ENCODE measurements at regions not wholly inside any gene's neighbourhood (a gene's known extent, or its start where the extent isn't known, plus 50 kb on each side); places are given as distances from the start of the nearest gene placed in this dataset.
"Not testable (repeated sequence)": the region's sequence is repeated elsewhere in the genome, so short reads cannot be mapped to it uniquely, and the experiment has no call there.

DNA sequence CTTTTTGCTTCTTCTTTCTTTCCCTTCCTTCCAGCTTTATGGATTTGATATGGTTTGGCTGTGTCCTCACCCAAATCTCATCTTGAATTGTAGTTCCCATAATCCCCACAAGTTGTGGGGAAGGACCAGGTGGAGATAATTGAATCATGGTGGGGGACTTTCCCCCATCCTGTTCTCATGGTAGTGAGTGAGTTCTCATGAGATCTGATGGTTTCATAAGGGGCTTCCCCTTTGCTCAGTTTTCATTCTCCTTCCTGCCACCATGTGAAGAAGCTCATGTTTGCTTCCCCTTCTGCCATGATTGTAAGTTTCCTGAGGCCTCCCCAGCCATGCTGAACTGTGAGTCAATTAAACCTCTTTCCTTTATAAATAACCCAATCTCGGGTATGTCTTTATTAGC lies 178.3 kb upstream of the GLRA1 start:
- intact Hi-C loops (cut with DNase I); H3K27me3 ChIP-seq (ENCODE audit: control insufficient read depth in 1 of 2, insufficient read depth in 2 of 2, low read length in 1 of 2): not testable (repeated sequence)

DNA sequence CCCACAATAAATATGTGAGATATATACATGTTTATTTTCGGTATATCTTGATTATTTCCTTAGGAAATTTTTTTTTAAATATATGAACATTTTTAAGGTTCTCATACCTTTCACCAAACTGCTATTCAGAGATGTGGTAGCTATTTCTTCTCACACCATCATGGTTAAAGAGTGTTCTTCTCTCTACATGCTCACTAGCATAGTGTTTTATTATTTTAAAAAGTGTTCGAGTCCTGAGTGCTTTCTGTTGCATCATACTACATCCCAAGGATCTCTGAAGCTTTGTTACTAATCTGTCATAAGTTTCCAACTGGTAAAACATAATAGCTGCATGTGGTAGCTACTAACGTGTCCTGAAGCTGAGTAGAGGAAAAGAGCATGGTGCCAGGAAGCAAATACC lies 177.4 kb upstream of the GLRA1 start:
- Histone ChIP-seq H3K4me3 (ENCODE audit: low read length in 2 of 2) (no peak overlapping the region), H3K4me1 (ENCODE audit: control insufficient read depth in 1 of 2, insufficient read depth in 2 of 2, low read length in 2 of 2) (no peaks in the 10 kb centered on the region), H3K9me3 (ENCODE audit: control insufficient read depth, low read length) (no peaks in the 10 kb centered on the region), H3K27me3 (ENCODE audit: control insufficient read depth in 1 of 2, insufficient read depth in 2 of 2, low read length in 1 of 2) (no peaks in the 10 kb centered on the region), H3K36me3 (ENCODE audit: control insufficient read depth in 1 of 2, insufficient read depth in 2 of 2, low read length in 1 of 2) (no peaks in the 10 kb centered on the region), H3K27ac (ENCODE audit: low read depth in 1 of 2, low read length in 2 of 2) (no peak overlapping the region)
- WGBS, 2 donors = 85 to 87% methylated on average over 3 of the region's 3 CpGs
- intact Hi-C loops (cut with DNase I) = no loop called here
- DNase-seq (no peak), ATAC-seq (ENCODE audit: low FRiP score) (no peak)

More for the DNA sequence above, 178.3 kb upstream of the GLRA1 start:
- DNase-seq; H3K36me3 ChIP-seq (ENCODE audit: control insufficient read depth in 1 of 2, insufficient read depth in 2 of 2, low read length in 1 of 2); H3K9me3 ChIP-seq (ENCODE audit: control insufficient read depth, low read length); H3K4me3 ChIP-seq (ENCODE audit: low read length in 2 of 2); H3K27ac ChIP-seq (ENCODE audit: low read depth in 1 of 2, low read length in 2 of 2); H3K4me1 ChIP-seq (ENCODE audit: control insufficient read depth in 1 of 2, insufficient read depth in 2 of 2, low read length in 2 of 2); ATAC-seq (ENCODE audit: low FRiP score): not testable (repeated sequence)
- 63 to 71% methylated on average over 1 of the region's 1 CpG for WGBS, 2 donors

DNA sequence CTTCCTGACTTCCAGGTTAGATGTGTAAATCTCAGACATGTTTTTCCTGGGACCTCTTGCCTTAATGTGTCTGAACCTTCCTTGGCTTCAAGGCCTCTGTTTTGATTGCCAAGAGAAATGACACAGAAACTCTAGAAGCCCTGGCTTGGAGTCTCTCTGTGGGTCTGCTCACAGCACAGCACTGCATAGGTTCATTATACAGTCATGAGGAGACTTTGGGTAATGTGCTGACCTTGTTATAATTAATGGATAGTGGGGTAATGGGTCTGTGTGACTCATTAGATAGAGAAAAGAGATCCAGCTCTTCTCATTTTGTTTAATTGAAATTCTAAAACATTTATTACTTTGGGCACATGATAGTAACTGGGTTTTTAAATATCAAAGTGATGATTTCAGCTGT lies 175.8 kb upstream of the GLRA1 start:
- intact Hi-C loops (cut with DNase I) = no loop called here
- Histone ChIP-seq H3K9me3 (ENCODE audit: control insufficient read depth, low read length) (no peaks in the 10 kb centered on the region), H3K4me3 (ENCODE audit: low read length in 2 of 2) (no peak overlapping the region), H3K36me3 (ENCODE audit: control insufficient read depth in 1 of 2, insufficient read depth in 2 of 2, low read length in 1 of 2) (no peaks in the 10 kb centered on the region), H3K4me1 (ENCODE audit: control insufficient read depth in 1 of 2, insufficient read depth in 2 of 2, low read length in 2 of 2) (no peaks in the 10 kb centered on the region), H3K27me3 (ENCODE audit: control insufficient read depth in 1 of 2, insufficient read depth in 2 of 2, low read length in 1 of 2) (no peaks in the 10 kb centered on the region), H3K27ac (ENCODE audit: low read depth in 1 of 2, low read length in 2 of 2) (no peak overlapping the region)
- DNase-seq (no peak), ATAC-seq (ENCODE audit: low FRiP score) (no peak)

- 49 to 53% methylated on average over 1 of the region's 1 CpG for WGBS, 2 donors
- intact Hi-C loops (cut with DNase I) = no loop called here
- ATAC-seq (ENCODE audit: low FRiP score) (no peak), DNase-seq (no peak)
- H3K27me3 ChIP-seq (ENCODE audit: control insufficient read depth in 1 of 2, insufficient read depth in 2 of 2, low read length in 1 of 2) = no peaks in the 10 kb centered on the region
- no peaks in the 10 kb centered on the region for H3K36me3 ChIP-seq (ENCODE audit: control insufficient read depth in 1 of 2, insufficient read depth in 2 of 2, low read length in 1 of 2)
- H3K9me3 ChIP-seq (ENCODE audit: control insufficient read depth, low read length) = peaks cover 2% of the 10 kb centered on the region
- H3K4me3 ChIP-seq (ENCODE audit: low read length in 2 of 2) = no peak overlapping the region
- H3K4me1 ChIP-seq (ENCODE audit: control insufficient read depth in 1 of 2, insufficient read depth in 2 of 2, low read length in 2 of 2) = no peaks in the 10 kb centered on the region
- no peak overlapping the region for H3K27ac ChIP-seq (ENCODE audit: low read depth in 1 of 2, low read length in 2 of 2)
These were observed 172.5 kb upstream of the GLRA1 start for GRCh38 chr5:152097128-152097527.

DNA sequence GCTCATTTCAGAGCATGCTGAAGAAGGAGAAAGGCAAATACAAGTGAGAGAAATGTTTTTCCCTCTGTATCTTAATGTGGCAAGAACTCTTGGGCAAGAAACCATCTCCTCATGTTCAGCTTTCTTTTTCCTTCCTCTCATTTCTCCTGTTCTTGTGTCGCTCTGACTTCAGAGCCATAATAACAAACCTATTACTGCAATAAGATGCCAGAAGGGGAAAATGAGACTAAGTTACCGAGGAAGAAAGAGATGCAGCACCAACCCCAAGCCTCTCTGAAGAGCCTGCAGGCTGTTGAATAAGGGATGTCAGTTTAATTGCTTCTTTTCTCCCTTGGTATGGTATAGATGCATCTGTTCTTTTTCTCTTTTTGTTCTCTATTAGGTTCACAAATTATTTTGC lies 170.1 kb upstream of the GLRA1 start:
- Histone ChIP-seq H3K27me3 (ENCODE audit: control insufficient read depth in 1 of 2, insufficient read depth in 2 of 2, low read length in 1 of 2) (no peaks in the 10 kb centered on the region), H3K4me1 (ENCODE audit: control insufficient read depth in 1 of 2, insufficient read depth in 2 of 2, low read length in 2 of 2) (no peaks in the 10 kb centered on the region), H3K9me3 (ENCODE audit: control insufficient read depth, low read length) (peaks cover 2% of the 10 kb centered on the region), H3K27ac (ENCODE audit: low read depth in 1 of 2, low read length in 2 of 2) (no peak overlapping the region), H3K4me3 (ENCODE audit: low read length in 2 of 2) (no peak overlapping the region), H3K36me3 (ENCODE audit: control insufficient read depth in 1 of 2, insufficient read depth in 2 of 2, low read length in 1 of 2) (no peaks in the 10 kb centered on the region)
- ATAC-seq (ENCODE audit: low FRiP score) (no peak), DNase-seq (no peak)
- intact Hi-C loops (cut with DNase I) = no loop called here
- WGBS, 2 donors = 68 to 77% methylated on average over 2 of the region's 2 CpGs

GRCh38 chr5:152094060-152094459 lies 169.4 kb upstream of the GLRA1 start:
- 51 to 60% methylated on average over 2 of the region's 2 CpGs for WGBS, 2 donors
- DNase-seq = no peak
- Histone ChIP-seq H3K27me3 (ENCODE audit: control insufficient read depth in 1 of 2, insufficient read depth in 2 of 2, low read length in 1 of 2) (no peaks in the 10 kb centered on the region), H3K4me1 (ENCODE audit: control insufficient read depth in 1 of 2, insufficient read depth in 2 of 2, low read length in 2 of 2) (no peaks in the 10 kb centered on the region), H3K36me3 (ENCODE audit: control insufficient read depth in 1 of 2, insufficient read depth in 2 of 2, low read length in 1 of 2) (no peaks in the 10 kb centered on the region), H3K4me3 (ENCODE audit: low read length in 2 of 2) (no peak overlapping the region), H3K27ac (ENCODE audit: low read depth in 1 of 2, low read length in 2 of 2) (no peak overlapping the region), H3K9me3 (ENCODE audit: control insufficient read depth, low read length) (peaks cover 2% of the 10 kb centered on the region)
- intact Hi-C loops (cut with DNase I) = no loop called here
- ATAC-seq (ENCODE audit: low FRiP score) = no peak

GRCh38 chr5:152092580-152092979 lies 167.9 kb upstream of the GLRA1 start:
- no peaks in the 10 kb centered on the region for H3K36me3 ChIP-seq (ENCODE audit: control insufficient read depth in 1 of 2, insufficient read depth in 2 of 2, low read length in 1 of 2)
- DNase-seq = no peak
- no peak overlapping the region for H3K27ac ChIP-seq (ENCODE audit: low read depth in 1 of 2, low read length in 2 of 2)

GRCh38 chr5:152089644-152090043 lies 165.0 kb upstream of the GLRA1 start:
- Histone ChIP-seq H3K36me3 (ENCODE audit: control insufficient read depth in 1 of 2, insufficient read depth in 2 of 2, low read length in 1 of 2) (no peaks in the 10 kb centered on the region), H3K27me3 (ENCODE audit: control insufficient read depth in 1 of 2, insufficient read depth in 2 of 2, low read length in 1 of 2) (no peaks in the 10 kb centered on the region), H3K4me1 (ENCODE audit: control insufficient read depth in 1 of 2, insufficient read depth in 2 of 2, low read length in 2 of 2) (no peaks in the 10 kb centered on the region), H3K9me3 (ENCODE audit: control insufficient read depth, low read length) (peaks cover 2% of the 10 kb centered on the region), H3K4me3 (ENCODE audit: low read length in 2 of 2) (no peak overlapping the region), H3K27ac (ENCODE audit: low read depth in 1 of 2, low read length in 2 of 2) (no peak overlapping the region)
- WGBS, 2 donors = 42 to 65% methylated on average over 2 of the region's 2 CpGs
- DNase-seq (no peak), ATAC-seq (ENCODE audit: low FRiP score) (no peak)
- intact Hi-C loops (cut with DNase I) = no loop called here

More at GRCh38 chr5:152092580-152092979, 167.9 kb upstream of the GLRA1 start:
- no peaks in the 10 kb centered on the region for H3K4me1 ChIP-seq (ENCODE audit: control insufficient read depth in 1 of 2, insufficient read depth in 2 of 2, low read length in 2 of 2)
- 58 to 83% methylated on average over 1 of the region's 1 CpG for WGBS, 2 donors
- no peaks in the 10 kb centered on the region for H3K27me3 ChIP-seq (ENCODE audit: control insufficient read depth in 1 of 2, insufficient read depth in 2 of 2, low read length in 1 of 2)
- no peak for ATAC-seq (ENCODE audit: low FRiP score)
- peaks cover 2% of the 10 kb centered on the region for H3K9me3 ChIP-seq (ENCODE audit: control insufficient read depth, low read length)
- intact Hi-C loops (cut with DNase I) = no loop called here
- H3K4me3 ChIP-seq (ENCODE audit: low read length in 2 of 2) = no peak overlapping the region

GRCh38 chr5:152086668-152087067 lies 162.0 kb upstream of the GLRA1 start:
- H3K27me3 ChIP-seq (ENCODE audit: control insufficient read depth in 1 of 2, insufficient read depth in 2 of 2, low read length in 1 of 2) = no peaks in the 10 kb centered on the region
- WGBS, 2 donors = 58 to 66% methylated on average over 3 of the region's 3 CpGs
- H3K27ac ChIP-seq (ENCODE audit: low read depth in 1 of 2, low read length in 2 of 2) = no peak overlapping the region
- no peaks in the 10 kb centered on the region for H3K9me3 ChIP-seq (ENCODE audit: control insufficient read depth, low read length)
- DNase-seq (no peak), ATAC-seq (ENCODE audit: low FRiP score) (no peak)
- H3K36me3 ChIP-seq (ENCODE audit: control insufficient read depth in 1 of 2, insufficient read depth in 2 of 2, low read length in 1 of 2) = no peaks in the 10 kb centered on the region
- intact Hi-C loops (cut with DNase I) = no loop called here
- H3K4me3 ChIP-seq (ENCODE audit: low read length in 2 of 2) = no peak overlapping the region
- H3K4me1 ChIP-seq (ENCODE audit: control insufficient read depth in 1 of 2, insufficient read depth in 2 of 2, low read length in 2 of 2) = no peaks in the 10 kb centered on the region
